PFSK-1 (cell line): ENCODE measurements at regions not wholly inside any gene's neighbourhood (a gene's known extent, or its start where the extent isn't known, plus 50 kb on each side); places are given as distances from the start of the nearest gene placed in this dataset.

Experiments used
- POLR2AphosphoS5 ChIP-seq: IDR thresholded peaks from 2 replicates; pipeline ENCODE4 v1.6.1; 2012; ENCODE audit warnings: low read depth, mild to moderate bottlenecking, control low read depth, low read length, moderate library complexity
- REST ChIP-seq, 2 experiments: IDR thresholded peaks; 2 replicates each; pipeline versions ENCODE4 v1.6.1 to v1.8.0; 2011 to 2012; ENCODE audit warnings: low read depth in 2 of 2, low read length in 2 of 2, control low read depth in 1 of 2, inconsistent platforms in 1 of 2, mild to moderate bottlenecking in 1 of 2, moderate library complexity in 1 of 2; ENCODE audit not compliant: insufficient read depth in 1 of 2
- SIN3A ChIP-seq: IDR thresholded peaks from 2 replicates; pipeline ENCODE4 v1.6.1; 2012; ENCODE audit warnings: mild to moderate bottlenecking, low read length, moderate library complexity, borderline replicate concordance; ENCODE audit not compliant: insufficient read depth

- no peak for TF ChIP-seq POLR2AphosphoS5
- TF ChIP-seq REST (IDR thresholded peaks at IDR 0.05; ENCODE audit: insufficient read depth in 1 of 2, low read depth in 2 of 2, low read length in 2 of 2): no peak
- TF ChIP-seq SIN3A: no peak
Observed at GRCh38 chr10:4307910-4308309, 518.1 kb upstream of the AKR1E2 start.
